ENCODE measurements at regions not wholly inside any gene's neighbourhood (a gene's known extent, or its start where the extent isn't known, plus 50 kb on each side); places are given as distances from the start of the nearest gene placed in this dataset.

- TF ChIP-seq POLR2A (IDR thresholded peaks at IDR 0.05; ENCODE audit: extremely low read depth, insufficient read length) (no peak), CTCF (IDR thresholded peaks at IDR 0.05; ENCODE audit: low read depth, low read length) (no peak), MAX (IDR thresholded peaks at IDR 0.05; ENCODE audit: low read depth, low read length) (no peak), MYC (IDR thresholded peaks at IDR 0.05; ENCODE audit: low read depth, low read length) (no peak)
Observed at GRCh38 chrX:19280636-19281035, 63.1 kb upstream of the PDHA1 start.
